Brain microvascular endothelial cell (primary cell): ENCODE measurements at regions not wholly inside any gene's neighbourhood (a gene's known extent, or its start where the extent isn't known, plus 50 kb on each side); places are given as distances from the start of the nearest gene placed in this dataset.
"Not testable (repeated sequence)": the region's sequence is repeated elsewhere in the genome, so short reads cannot be mapped to it uniquely, and the experiment has no call there.

Source experiments
- DNase-seq: peaks from one replicate; pipeline ENCODE4 v3.0.0-alpha.2; 2020
- H3K27ac ChIP-seq: fragments of 250-450 bp; sonication (Bioruptor Pico); 2 replicates; pipeline ENCODE4 v1.5.1; 2020; ENCODE audit warnings: mild to moderate bottlenecking, moderate library complexity
- H3K27me3 ChIP-seq: fragments of 250-450 bp; sonication (Bioruptor Pico); replicated peaks from 2 replicates; pipeline ENCODE4 v1.5.1; 2020; ENCODE audit warnings: mild to moderate bottlenecking
- H3K36me3 ChIP-seq: fragments of 250-450 bp; sonication (Bioruptor Pico); replicated peaks from 2 replicates; pipeline ENCODE4 v1.5.1; 2020; ENCODE audit warnings: mild to moderate bottlenecking
- H3K4me3 ChIP-seq: 2 replicates; pipeline ENCODE4 v1.5.1; 2011; ENCODE audit warnings: low read depth, mild to moderate bottlenecking, control low read depth, low read length, moderate library complexity
- in situ Hi-C: cut with HindIII; loops from 2 replicates; pipeline ENCODE4 v1.10.0; 2017; ENCODE audit warnings: low sequenced_read_pairs, low pct_ligation_motif_present
- TF ChIP-seq, protein P1 (sequence below): IDR thresholded peaks from 2 replicates; pipeline ENCODE4 v1.5.1; 2011; ENCODE audit warnings: low read depth, mild to moderate bottlenecking, moderate library complexity, low read length, control low read depth, inconsistent platforms; ENCODE audit errors: missing control alignments

DNA sequence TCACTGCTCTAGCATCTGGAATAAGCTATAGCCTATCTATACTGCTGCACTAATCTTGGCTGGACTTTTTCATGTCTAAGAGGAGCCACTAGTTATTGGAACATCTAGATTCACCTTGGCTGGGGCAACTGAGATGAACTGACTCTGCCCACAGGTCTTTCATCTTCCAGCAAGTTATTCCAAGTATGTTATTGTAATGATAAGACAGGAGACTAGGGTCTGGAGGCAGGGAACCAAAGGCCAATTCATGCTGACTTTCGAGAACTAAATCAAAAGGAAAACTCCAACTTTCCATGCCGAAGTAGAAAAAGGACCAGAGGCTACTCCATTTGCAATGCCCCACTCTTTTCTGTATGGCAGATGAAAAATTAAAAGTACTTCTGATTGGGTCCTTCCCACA lies 1243.0 kb upstream of the RAG2 start:
- DNase-seq: peak; percentile 3
- TF ChIP-seq, protein P1, sequence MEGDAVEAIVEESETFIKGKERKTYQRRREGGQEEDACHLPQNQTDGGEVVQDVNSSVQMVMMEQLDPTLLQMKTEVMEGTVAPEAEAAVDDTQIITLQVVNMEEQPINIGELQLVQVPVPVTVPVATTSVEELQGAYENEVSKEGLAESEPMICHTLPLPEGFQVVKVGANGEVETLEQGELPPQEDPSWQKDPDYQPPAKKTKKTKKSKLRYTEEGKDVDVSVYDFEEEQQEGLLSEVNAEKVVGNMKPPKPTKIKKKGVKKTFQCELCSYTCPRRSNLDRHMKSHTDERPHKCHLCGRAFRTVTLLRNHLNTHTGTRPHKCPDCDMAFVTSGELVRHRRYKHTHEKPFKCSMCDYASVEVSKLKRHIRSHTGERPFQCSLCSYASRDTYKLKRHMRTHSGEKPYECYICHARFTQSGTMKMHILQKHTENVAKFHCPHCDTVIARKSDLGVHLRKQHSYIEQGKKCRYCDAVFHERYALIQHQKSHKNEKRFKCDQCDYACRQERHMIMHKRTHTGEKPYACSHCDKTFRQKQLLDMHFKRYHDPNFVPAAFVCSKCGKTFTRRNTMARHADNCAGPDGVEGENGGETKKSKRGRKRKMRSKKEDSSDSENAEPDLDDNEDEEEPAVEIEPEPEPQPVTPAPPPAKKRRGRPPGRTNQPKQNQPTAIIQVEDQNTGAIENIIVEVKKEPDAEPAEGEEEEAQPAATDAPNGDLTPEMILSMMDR: no peak

DNA sequence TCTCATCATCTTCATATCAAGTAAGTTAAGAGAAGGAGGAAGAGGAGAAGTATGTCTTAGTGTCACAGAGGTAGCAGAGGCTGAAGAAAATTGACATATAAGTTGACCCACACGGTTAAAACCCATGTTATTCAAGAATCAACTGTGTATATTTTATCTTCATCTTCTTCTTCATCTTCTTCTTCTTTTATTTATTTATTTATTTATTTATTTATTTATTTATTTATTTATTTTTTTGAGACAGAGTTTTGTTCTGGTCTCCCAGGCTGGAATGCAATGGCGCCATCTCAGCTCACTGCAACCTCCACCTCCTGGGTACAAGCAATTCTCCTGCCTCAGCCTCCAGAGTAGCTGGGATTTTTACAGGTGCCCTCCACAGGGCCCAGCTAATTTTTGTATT lies 1242.3 kb upstream of the RAG2 start:
- H3K27ac ChIP-seq, in situ Hi-C loops: not testable (repeated sequence)

More for the DNA sequence above, 1243.0 kb upstream of the RAG2 start:
- Histone ChIP-seq H3K27me3 (no peaks in the 10 kb centered on the region), H3K36me3 (no peaks in the 10 kb centered on the region), H3K4me3 (no peak overlapping the region), H3K27ac (no peak overlapping the region)
- in situ Hi-C loops: no loop called here

DNA sequence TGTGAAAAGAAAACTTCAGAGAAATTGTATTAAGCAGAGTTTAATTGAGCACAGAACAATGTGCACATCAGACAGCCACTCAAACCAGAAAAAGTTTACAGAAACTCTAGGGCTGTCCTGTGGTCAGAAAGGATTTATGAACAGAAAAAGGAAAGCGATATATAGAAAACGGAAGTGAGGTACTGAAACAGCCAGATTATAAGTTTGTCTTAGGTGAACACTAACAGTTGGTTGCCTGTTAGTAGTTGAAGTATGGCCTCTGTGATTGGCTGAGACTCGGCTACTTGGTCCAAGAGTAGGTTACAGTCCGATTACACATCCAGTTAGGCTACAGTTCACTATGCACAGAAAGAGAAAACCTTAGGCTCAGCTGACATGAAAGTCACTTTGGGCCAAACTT lies 1232.5 kb upstream of the RAG2 start:
- H3K27me3 ChIP-seq: no peaks in the 10 kb centered on the region
- DNase-seq: no peak
- no peaks in the 10 kb centered on the region for H3K36me3 ChIP-seq
- H3K27ac ChIP-seq: no peak overlapping the region
- no peak overlapping the region for H3K4me3 ChIP-seq
- TF ChIP-seq, protein P1: no peak
- in situ Hi-C loops: no loop called here

More for the DNA sequence above, 1242.3 kb upstream of the RAG2 start:
- H3K36me3 ChIP-seq, DNase-seq, H3K4me3 ChIP-seq, H3K27me3 ChIP-seq: not testable (repeated sequence)

DNA sequence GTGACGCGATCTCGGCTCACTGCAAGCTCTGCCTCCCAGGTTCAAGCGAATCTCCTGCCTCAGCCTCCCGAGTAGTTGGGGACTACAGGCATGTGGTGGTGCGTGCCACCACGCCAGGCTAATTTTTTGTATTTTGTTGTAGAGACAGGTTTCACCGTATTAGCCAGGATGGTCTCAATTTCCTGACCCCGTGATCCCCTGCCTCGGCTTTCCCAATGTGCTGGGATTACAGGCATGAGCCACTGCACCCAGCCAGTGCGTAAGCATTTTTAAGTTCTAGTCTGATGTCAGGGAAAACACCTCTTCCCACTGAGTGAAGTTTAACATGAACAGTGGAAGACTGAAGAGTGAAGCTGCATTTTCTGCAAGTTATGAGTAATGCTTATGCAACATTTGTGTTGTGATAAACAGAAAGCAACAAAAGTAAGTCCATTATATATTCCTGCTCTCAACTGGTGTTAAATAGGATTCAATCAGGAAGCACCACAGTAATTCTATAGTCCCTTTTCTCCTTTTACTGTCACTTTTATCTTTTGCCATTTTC lies 1219.8 kb upstream of the RAG2 start:
- no peak overlapping the region for H3K27ac ChIP-seq
- DNase-seq: no peak
- H3K36me3 ChIP-seq: no peaks in the 10 kb centered on the region
- H3K4me3 ChIP-seq: no peak overlapping the region
- TF ChIP-seq, protein P1: no peak
- in situ Hi-C loops: no loop called here
- H3K27me3 ChIP-seq: no peaks in the 10 kb centered on the region

DNA sequence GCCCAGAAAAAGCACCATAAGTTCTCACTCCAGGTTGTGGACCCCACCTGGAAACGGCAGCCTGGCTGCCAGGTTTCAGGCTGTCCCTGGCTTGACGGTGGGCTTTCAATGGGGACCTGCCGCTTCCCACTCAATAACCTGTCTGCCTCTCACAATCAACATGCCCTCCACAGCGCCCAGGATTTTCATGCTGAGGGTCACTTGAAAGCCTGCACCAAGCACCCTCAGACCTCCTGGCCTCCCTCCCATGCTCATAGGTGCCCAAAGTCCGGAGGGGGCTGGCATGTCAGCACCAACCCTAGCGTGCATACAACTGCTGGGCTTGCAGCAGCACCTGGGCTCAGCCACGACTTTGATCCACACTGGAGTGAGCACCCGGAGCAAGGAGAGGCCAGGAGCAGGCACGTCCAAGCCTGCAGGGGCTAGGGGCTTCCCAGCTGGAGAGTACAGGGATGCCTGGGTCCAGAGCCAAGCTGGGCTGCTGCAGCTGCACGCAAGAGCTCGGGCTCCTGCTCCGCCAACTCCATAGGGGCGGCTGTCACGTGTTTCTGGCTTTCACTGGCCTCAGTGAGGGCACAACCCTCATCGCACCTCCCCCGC lies 1214.3 kb upstream of the RAG2 start:
- no peak for DNase-seq
- no peaks in the 10 kb centered on the region for H3K27me3 ChIP-seq
- no peak overlapping the region for H3K4me3 ChIP-seq
- in situ Hi-C loops: no loop called here
- TF ChIP-seq, protein P1: no peak
- H3K36me3 ChIP-seq: no peaks in the 10 kb centered on the region
- H3K27ac ChIP-seq: no peak overlapping the region

DNA sequence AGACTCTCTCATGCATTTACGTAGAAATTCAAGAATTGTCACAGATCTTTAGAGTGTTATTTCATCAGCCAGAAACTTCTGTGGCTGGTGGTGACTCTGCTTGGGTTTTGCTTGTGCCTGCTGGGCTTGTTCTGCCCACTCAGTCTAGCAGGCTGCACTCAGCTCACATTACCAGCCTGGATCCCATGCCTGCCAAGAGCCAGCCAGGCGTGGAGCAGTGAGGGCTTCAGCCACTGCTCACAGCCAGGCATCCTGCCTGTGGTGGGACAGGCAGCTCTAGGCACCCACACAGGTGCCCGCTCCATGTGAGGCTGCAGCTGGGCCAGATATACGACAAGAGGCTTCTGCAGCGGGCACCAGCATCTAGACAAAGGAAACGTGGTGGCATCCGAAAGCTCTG lies 1213.3 kb upstream of the RAG2 start:
- no peaks in the 10 kb centered on the region for H3K27me3 ChIP-seq
- DNase-seq: no peak
- no peak overlapping the region for H3K27ac ChIP-seq
- TF ChIP-seq, protein P1: no peak
- in situ Hi-C loops: no loop called here
- no peaks in the 10 kb centered on the region for H3K36me3 ChIP-seq
- H3K4me3 ChIP-seq: no peak overlapping the region
